Neural progenitor cell (in vitro differentiated cells): ENCODE measurements at regions not wholly inside any gene's neighbourhood (a gene's known extent, or its start where the extent isn't known, plus 50 kb on each side); places are given as distances from the start of the nearest gene placed in this dataset.
"Not testable (repeated sequence)": the region's sequence is repeated elsewhere in the genome, so short reads cannot be mapped to it uniquely, and the experiment has no call there.

Source experiments
- CTCF ChIP-seq: fragments of 200-600 bp; sonication (generic); IDR thresholded peaks from 2 replicates; pipeline ENCODE4 v1.5.1; 2017; ENCODE audit warnings: antibody characterized with exemption, mild to moderate bottlenecking
- EZH2 ChIP-seq: fragments of 200-600 bp; sonication (generic); IDR thresholded peaks from 2 replicates; pipeline ENCODE4 v1.6.1; 2017; ENCODE audit warnings: antibody characterized with exemption, mild to moderate bottlenecking, moderate library complexity

GRCh38 chr2:16235291-16235690, 294.9 kb downstream of the MYCN start:
- TF ChIP-seq CTCF, EZH2: not testable (repeated sequence)
